WTC11 (cell line): ENCODE measurements at regions not wholly inside any gene's neighbourhood (a gene's known extent, or its start where the extent isn't known, plus 50 kb on each side); places are given as distances from the start of the nearest gene placed in this dataset.

Experiments
- ATAC-seq: fragments of 200-7000 bp; cut with Tn5 transposase; 2 replicates; pipeline ENCODE4 v1.10.0; 2021; ENCODE audit warnings: mild to moderate bottlenecking, moderate library complexity
- CTCF ChIA-PET: fragments of 300-600 bp; sonication (Branson Sonifier 250); formaldehyde crosslinking; loops from one replicate; lab custom pipeline; 2021; ENCODE audit warnings: antibody characterized with exemption; lab: Charles Lee
- POLR2A ChIA-PET: fragments of 350-600 bp; sonication (Branson Sonifier 250); formaldehyde crosslinking; loops from one replicate; lab custom pipeline; 2021; ENCODE audit warnings: antibody characterized with exemption; lab: Charles Lee
- DNase-seq: peaks from one replicate; pipeline ENCODE4 v3.0.0; 2021; ENCODE audit warnings: low spot score
- H3K27ac Mint-ChIP-seq: 2 replicates; pipeline ENCODE4 v1.8.0; 2021; ENCODE audit warnings: mixed read lengths
- H3K27me3 Mint-ChIP-seq: 2 replicates; pipeline ENCODE4 v1.8.0; 2021; ENCODE audit warnings: low read depth, mild to moderate bottlenecking, moderate library complexity, mixed read lengths
- H3K36me3 Mint-ChIP-seq: 2 replicates; pipeline ENCODE4 v1.8.0; 2021; ENCODE audit warnings: mixed read lengths
- H3K4me1 Mint-ChIP-seq: 2 replicates; pipeline ENCODE4 v1.8.0; 2022; ENCODE audit warnings: mixed read lengths
- H3K4me3 Mint-ChIP-seq: 2 replicates; pipeline ENCODE4 v1.8.0; 2021; ENCODE audit warnings: mild to moderate bottlenecking, moderate library complexity, mixed read lengths
- H3K9me3 Mint-ChIP-seq: 2 replicates; pipeline ENCODE4 v1.8.0; 2021; ENCODE audit warnings: mixed read lengths
- ATF1 ChIP-seq: sonication (generic); formaldehyde crosslinking; IDR thresholded peaks from 2 replicates; pipeline ENCODE4 v1.8.1; 2023; ENCODE audit warnings: mild to moderate bottlenecking, moderate library complexity, missing genetic modification reagents
- CBFB ChIP-seq: sonication (generic); formaldehyde crosslinking; IDR thresholded peaks from 2 replicates; pipeline ENCODE4 v1.8.1; 2022; ENCODE audit warnings: mild to moderate bottlenecking, low read depth, missing genetic modification reagents
- CREM ChIP-seq: sonication (generic); formaldehyde crosslinking; IDR thresholded peaks from 2 replicates; pipeline ENCODE4 v1.8.1; 2022; ENCODE audit warnings: mild to moderate bottlenecking, missing genetic modification reagents, moderate library complexity
- GRHL2 ChIP-seq: fragments of 250-450 bp; sonication (Bioruptor Pico); IDR thresholded peaks from 2 replicates; pipeline ENCODE4 v1.8.0; 2022; ENCODE audit warnings: mild to moderate bottlenecking, moderate library complexity; ENCODE audit not compliant: insufficient replicate concordance, severe bottlenecking
- GTF2I ChIP-seq: fragments of 250-450 bp; sonication (Bioruptor Pico); conservative IDR thresholded peaks from 2 replicates; pipeline ENCODE4 v1.4.0; 2021; ENCODE audit warnings: mild to moderate bottlenecking
- MYBL2 ChIP-seq: sonication (generic); formaldehyde crosslinking; IDR thresholded peaks from 2 replicates; pipeline ENCODE4 v1.8.1; 2023; ENCODE audit warnings: mild to moderate bottlenecking, moderate library complexity, missing genetic modification reagents
- NFYB ChIP-seq: sonication (generic); formaldehyde crosslinking; conservative IDR thresholded peaks from 2 replicates; pipeline ENCODE4 v1.8.0; 2022; ENCODE audit warnings: low read depth, missing genetic modification reagents
- OVOL2 ChIP-seq: fragments of 250-450 bp; sonication (Bioruptor Pico); IDR thresholded peaks from 2 replicates; pipeline ENCODE4 v1.9.0; 2021; ENCODE audit warnings: mild to moderate bottlenecking, borderline replicate concordance
- SOX15 ChIP-seq: fragments of 250-450 bp; sonication (Bioruptor Pico); IDR thresholded peaks from 2 replicates; pipeline ENCODE4 v1.9.0; 2021; ENCODE audit warnings: mild to moderate bottlenecking
- SP1 ChIP-seq: sonication (generic); formaldehyde crosslinking; conservative IDR thresholded peaks from 2 replicates; pipeline ENCODE4 v1.8.1; 2022; ENCODE audit warnings: missing genetic modification reagents
- TEAD4 ChIP-seq: sonication (generic); formaldehyde crosslinking; IDR thresholded peaks from 2 replicates; pipeline ENCODE4 v1.8.0; 2022; ENCODE audit warnings: mild to moderate bottlenecking, missing genetic modification reagents
- ZBTB21 ChIP-seq: sonication (generic); formaldehyde crosslinking; IDR thresholded peaks from 2 replicates; pipeline ENCODE4 v1.8.1; 2023; ENCODE audit warnings: mild to moderate bottlenecking, missing genetic modification reagents, borderline replicate concordance
- ZNF317 ChIP-seq: sonication (generic); formaldehyde crosslinking; IDR thresholded peaks from 2 replicates; pipeline ENCODE4 v1.8.1; 2023; ENCODE audit warnings: low read depth, mild to moderate bottlenecking, moderate library complexity, missing genetic modification reagents, borderline replicate concordance
- ZNF671 ChIP-seq: fragments of 250-450 bp; sonication (Bioruptor Pico); IDR thresholded peaks from 2 replicates; pipeline ENCODE4 v1.8.0; 2021; ENCODE audit warnings: mild to moderate bottlenecking
- TF ChIP-seq, protein P1 (sequence below): sonication (generic); formaldehyde crosslinking; IDR thresholded peaks from 2 replicates; pipeline ENCODE4 v1.8.1; 2022; ENCODE audit warnings: low read depth, mild to moderate bottlenecking, moderate library complexity, missing genetic modification reagents, borderline replicate concordance
- TF ChIP-seq, protein P2 (sequence below): sonication (generic); formaldehyde crosslinking; IDR thresholded peaks from 2 replicates; pipeline ENCODE4 v1.8.0; 2022; ENCODE audit warnings: mild to moderate bottlenecking, missing genetic modification reagents
- TF ChIP-seq, protein P3 (sequence below): sonication (generic); formaldehyde crosslinking; IDR thresholded peaks from 2 replicates; pipeline ENCODE4 v1.8.0; 2023; ENCODE audit warnings: missing genetic modification reagents
- TF ChIP-seq, protein P4 (sequence below): sonication (generic); formaldehyde crosslinking; IDR thresholded peaks from 2 replicates; pipeline ENCODE4 v1.8.0; 2022; ENCODE audit warnings: mild to moderate bottlenecking, missing genetic modification reagents
- TF ChIP-seq, protein P5 (sequence below): sonication (generic); formaldehyde crosslinking; IDR thresholded peaks from 2 replicates; pipeline ENCODE4 v1.8.1; 2022; ENCODE audit warnings: low read depth, missing genetic modification reagents, borderline replicate concordance
- TF ChIP-seq, protein P6 (sequence below): sonication (generic); formaldehyde crosslinking; IDR thresholded peaks from 2 replicates; pipeline ENCODE4 v1.8.1; 2023; ENCODE audit warnings: mild to moderate bottlenecking, missing genetic modification reagents, borderline replicate concordance
- TF ChIP-seq, protein P7 (sequence below): fragments of 250-450 bp; sonication (Bioruptor Pico); IDR thresholded peaks from 2 replicates; pipeline ENCODE4 v1.9.0; 2021; ENCODE audit warnings: moderate library complexity, mild to moderate bottlenecking, inconsistent platforms, borderline replicate concordance

DNA sequence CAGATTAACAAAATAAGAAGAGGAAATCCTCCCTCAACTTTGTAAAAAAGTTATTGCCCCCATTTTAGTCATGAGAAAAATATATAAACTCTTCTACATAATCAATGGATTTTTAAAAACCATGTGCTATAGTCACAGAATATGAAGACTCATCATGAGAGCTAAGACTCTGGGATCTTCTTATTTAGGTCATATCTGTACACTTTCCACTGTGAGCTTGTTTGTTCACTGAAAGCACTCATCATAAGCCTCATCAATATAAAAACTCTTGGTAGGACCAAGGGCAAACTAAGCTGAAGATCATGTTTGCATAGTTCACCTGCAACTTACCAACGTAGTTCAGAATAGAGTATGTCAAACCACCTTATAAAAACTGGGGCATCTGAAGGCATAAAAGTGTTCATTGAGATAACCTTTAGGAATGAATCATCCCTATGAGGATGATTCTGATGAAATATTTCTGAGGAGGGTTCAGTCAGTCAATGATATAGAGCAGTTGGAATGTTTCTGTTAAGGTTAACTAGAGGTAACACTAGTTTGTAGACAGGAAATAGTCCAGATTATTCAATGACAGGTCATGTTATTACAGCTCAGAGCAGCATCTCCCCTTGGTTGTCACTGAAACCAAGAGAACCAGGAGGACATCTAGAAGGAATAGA is 289.9 kb upstream of the SMC2 start:
- H3K27me3 Mint-ChIP-seq: no peaks in the 10 kb centered on the region
- CTCF ChIA-PET: no interaction called here
- peaks cover 8% of the 10 kb centered on the region for H3K4me1 Mint-ChIP-seq
- no peaks in the 10 kb centered on the region for H3K36me3 Mint-ChIP-seq
- POLR2A ChIA-PET: no interaction called here
- no peak for DNase-seq
- no peak for ATAC-seq
- no peak overlapping the region for H3K4me3 Mint-ChIP-seq
- peaks cover 7% of the 10 kb centered on the region; the same call in 1 of the 2 replicates for H3K9me3 Mint-ChIP-seq
- TF ChIP-seq, protein P1, sequence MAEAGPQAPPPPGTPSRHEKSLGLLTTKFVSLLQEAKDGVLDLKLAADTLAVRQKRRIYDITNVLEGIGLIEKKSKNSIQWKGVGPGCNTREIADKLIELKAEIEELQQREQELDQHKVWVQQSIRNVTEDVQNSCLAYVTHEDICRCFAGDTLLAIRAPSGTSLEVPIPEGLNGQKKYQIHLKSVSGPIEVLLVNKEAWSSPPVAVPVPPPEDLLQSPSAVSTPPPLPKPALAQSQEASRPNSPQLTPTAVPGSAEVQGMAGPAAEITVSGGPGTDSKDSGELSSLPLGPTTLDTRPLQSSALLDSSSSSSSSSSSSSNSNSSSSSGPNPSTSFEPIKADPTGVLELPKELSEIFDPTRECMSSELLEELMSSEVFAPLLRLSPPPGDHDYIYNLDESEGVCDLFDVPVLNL (CRISPR knock-in tag): no peak
- TF ChIP-seq MYBL2 (CRISPR knock-in tag): no peak
- TF ChIP-seq ATF1 (CRISPR knock-in tag): no peak
- TF ChIP-seq CBFB (CRISPR knock-in tag): no peak
- TF ChIP-seq, protein P2, sequence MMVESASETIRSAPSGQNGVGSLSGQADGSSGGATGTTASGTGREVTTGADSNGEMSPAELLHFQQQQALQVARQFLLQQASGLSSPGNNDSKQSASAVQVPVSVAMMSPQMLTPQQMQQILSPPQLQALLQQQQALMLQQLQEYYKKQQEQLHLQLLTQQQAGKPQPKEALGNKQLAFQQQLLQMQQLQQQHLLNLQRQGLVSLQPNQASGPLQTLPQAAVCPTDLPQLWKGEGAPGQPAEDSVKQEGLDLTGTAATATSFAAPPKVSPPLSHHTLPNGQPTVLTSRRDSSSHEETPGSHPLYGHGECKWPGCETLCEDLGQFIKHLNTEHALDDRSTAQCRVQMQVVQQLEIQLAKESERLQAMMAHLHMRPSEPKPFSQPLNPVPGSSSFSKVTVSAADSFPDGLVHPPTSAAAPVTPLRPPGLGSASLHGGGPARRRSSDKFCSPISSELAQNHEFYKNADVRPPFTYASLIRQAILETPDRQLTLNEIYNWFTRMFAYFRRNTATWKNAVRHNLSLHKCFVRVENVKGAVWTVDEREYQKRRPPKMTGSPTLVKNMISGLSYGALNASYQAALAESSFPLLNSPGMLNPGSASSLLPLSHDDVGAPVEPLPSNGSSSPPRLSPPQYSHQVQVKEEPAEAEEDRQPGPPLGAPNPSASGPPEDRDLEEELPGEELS (CRISPR knock-in tag): no peak
- TF ChIP-seq ZNF671 (CRISPR knock-in tag): no peak
- no peak for TF ChIP-seq NFYB (CRISPR knock-in tag)
- TF ChIP-seq, protein P3, sequence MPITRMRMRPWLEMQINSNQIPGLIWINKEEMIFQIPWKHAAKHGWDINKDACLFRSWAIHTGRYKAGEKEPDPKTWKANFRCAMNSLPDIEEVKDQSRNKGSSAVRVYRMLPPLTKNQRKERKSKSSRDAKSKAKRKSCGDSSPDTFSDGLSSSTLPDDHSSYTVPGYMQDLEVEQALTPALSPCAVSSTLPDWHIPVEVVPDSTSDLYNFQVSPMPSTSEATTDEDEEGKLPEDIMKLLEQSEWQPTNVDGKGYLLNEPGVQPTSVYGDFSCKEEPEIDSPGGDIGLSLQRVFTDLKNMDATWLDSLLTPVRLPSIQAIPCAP: no peak
- TF ChIP-seq, protein P4, sequence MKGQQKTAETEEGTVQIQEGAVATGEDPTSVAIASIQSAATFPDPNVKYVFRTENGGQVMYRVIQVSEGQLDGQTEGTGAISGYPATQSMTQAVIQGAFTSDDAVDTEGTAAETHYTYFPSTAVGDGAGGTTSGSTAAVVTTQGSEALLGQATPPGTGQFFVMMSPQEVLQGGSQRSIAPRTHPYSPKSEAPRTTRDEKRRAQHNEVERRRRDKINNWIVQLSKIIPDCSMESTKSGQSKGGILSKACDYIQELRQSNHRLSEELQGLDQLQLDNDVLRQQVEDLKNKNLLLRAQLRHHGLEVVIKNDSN (CRISPR knock-in tag): no peak
- TF ChIP-seq OVOL2: no peak
- TF ChIP-seq GTF2I (CRISPR knock-in tag): no peak
- TF ChIP-seq, protein P5, sequence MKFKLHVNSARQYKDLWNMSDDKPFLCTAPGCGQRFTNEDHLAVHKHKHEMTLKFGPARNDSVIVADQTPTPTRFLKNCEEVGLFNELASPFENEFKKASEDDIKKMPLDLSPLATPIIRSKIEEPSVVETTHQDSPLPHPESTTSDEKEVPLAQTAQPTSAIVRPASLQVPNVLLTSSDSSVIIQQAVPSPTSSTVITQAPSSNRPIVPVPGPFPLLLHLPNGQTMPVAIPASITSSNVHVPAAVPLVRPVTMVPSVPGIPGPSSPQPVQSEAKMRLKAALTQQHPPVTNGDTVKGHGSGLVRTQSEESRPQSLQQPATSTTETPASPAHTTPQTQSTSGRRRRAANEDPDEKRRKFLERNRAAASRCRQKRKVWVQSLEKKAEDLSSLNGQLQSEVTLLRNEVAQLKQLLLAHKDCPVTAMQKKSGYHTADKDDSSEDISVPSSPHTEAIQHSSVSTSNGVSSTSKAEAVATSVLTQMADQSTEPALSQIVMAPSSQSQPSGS: no peak
- TF ChIP-seq TEAD4 (CRISPR knock-in tag): no peak
- TF ChIP-seq SOX15 (CRISPR knock-in tag): no peak
- no peak for TF ChIP-seq ZNF317 (CRISPR knock-in tag)
- TF ChIP-seq CREM (CRISPR knock-in tag): no peak
- H3K27ac Mint-ChIP-seq: no peak overlapping the region

DNA sequence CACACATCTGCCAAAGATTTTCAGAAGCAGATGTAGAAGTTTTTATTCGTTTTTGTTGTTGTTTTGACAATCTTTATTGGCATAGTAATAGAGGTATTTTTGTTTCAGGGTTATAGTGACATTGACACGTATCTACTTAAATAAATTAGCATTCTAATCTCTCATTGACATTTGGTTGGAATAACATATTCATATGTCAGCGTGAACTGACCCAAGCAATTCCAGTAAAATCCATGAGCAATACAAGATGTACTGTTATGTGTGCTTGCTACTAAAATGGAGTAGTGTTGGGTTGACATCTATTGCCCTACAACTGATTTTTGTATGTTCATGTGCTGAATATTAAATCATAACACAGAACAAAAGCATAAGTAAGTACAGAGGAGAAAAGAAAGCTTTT is 284.4 kb upstream of the SMC2 start:
- DNase-seq: no peak
- Mint-ChIP-seq H3K4me1 (no peaks in the 10 kb centered on the region), H3K36me3 (no peaks in the 10 kb centered on the region), H3K4me3 (no peak overlapping the region), H3K27me3 (no peaks in the 10 kb centered on the region), H3K27ac (no peak overlapping the region), H3K9me3 (peaks cover 7% of the 10 kb centered on the region; the same call in 1 of the 2 replicates)
- ChIA-PET CTCF (no interaction called here), POLR2A (no interaction called here)
- ATAC-seq: no peak
- TF ChIP-seq ZBTB21 (CRISPR knock-in tag): no peak
- TF ChIP-seq, protein P6, sequence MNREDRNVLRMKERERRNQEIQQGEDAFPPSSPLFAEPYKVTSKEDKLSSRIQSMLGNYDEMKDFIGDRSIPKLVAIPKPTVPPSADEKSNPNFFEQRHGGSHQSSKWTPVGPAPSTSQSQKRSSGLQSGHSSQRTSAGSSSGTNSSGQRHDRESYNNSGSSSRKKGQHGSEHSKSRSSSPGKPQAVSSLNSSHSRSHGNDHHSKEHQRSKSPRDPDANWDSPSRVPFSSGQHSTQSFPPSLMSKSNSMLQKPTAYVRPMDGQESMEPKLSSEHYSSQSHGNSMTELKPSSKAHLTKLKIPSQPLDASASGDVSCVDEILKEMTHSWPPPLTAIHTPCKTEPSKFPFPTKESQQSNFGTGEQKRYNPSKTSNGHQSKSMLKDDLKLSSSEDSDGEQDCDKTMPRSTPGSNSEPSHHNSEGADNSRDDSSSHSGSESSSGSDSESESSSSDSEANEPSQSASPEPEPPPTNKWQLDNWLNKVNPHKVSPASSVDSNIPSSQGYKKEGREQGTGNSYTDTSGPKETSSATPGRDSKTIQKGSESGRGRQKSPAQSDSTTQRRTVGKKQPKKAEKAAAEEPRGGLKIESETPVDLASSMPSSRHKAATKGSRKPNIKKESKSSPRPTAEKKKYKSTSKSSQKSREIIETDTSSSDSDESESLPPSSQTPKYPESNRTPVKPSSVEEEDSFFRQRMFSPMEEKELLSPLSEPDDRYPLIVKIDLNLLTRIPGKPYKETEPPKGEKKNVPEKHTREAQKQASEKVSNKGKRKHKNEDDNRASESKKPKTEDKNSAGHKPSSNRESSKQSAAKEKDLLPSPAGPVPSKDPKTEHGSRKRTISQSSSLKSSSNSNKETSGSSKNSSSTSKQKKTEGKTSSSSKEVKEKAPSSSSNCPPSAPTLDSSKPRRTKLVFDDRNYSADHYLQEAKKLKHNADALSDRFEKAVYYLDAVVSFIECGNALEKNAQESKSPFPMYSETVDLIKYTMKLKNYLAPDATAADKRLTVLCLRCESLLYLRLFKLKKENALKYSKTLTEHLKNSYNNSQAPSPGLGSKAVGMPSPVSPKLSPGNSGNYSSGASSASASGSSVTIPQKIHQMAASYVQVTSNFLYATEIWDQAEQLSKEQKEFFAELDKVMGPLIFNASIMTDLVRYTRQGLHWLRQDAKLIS: no peak
- no peak for TF ChIP-seq SP1 (CRISPR knock-in tag)
- TF ChIP-seq GRHL2: no peak
- TF ChIP-seq, protein P7, sequence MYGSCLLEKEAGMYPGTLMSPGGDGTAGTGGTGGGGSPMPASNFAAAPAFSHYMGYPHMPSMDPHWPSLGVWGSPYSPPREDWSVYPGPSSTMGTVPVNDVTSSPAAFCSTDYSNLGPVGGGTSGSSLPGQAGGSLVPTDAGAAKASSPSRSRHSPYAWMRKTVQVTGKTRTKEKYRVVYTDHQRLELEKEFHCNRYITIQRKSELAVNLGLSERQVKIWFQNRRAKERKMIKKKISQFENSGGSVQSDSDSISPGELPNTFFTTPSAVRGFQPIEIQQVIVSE (CRISPR knock-in tag): no peak
